Peyer's patch (tissue), 4 donors: ENCODE measurements at regions not wholly inside any gene's neighbourhood (a gene's known extent, or its start where the extent isn't known, plus 50 kb on each side); places are given as distances from the start of the nearest gene placed in this dataset.

ENCODE experiments used
- POLR2A ChIP-seq, 2 donors: fragments of 450-650 bp; IDR thresholded peaks; one replicate each; pipeline ENCODE4 v1.5.1; 2017; ENCODE audit warnings: antibody characterized with exemption in 2 of 2, mild to moderate bottlenecking in 2 of 2, moderate library complexity in 2 of 2
- TF ChIP-seq, protein P1 (sequence below), 6 experiments: fragments of 450-650 bp in 4 of 6; fragments of 200-600 bp in 2 of 6; sonication (generic) in 1 of 6; IDR thresholded peaks; one replicate each; pipeline ENCODE4 v1.5.1; 2017 to 2019; ENCODE audit warnings: antibody characterized with exemption in 6 of 6, mild to moderate bottlenecking in 3 of 6, moderate library complexity in 1 of 6

DNA sequence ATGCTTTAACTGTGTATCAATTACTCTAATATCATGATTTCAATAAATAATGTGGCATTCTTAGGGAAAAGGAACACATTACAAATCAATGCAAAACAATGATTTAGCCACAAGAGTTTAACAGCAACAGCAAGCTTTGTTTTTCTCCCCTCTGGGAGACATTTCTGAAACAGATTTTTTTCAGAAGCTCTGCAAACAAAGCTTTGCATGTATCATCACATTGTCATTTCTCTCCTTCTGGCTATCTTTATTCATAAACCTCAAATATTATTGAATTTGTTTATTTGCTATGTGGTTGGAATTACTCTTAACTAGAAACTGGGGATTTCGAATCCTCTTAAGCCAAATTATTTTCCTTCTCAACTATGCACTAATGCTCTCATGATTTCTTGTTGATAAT is 278.4 kb upstream of the ATXN7L3B start:
- TF ChIP-seq, protein P1, sequence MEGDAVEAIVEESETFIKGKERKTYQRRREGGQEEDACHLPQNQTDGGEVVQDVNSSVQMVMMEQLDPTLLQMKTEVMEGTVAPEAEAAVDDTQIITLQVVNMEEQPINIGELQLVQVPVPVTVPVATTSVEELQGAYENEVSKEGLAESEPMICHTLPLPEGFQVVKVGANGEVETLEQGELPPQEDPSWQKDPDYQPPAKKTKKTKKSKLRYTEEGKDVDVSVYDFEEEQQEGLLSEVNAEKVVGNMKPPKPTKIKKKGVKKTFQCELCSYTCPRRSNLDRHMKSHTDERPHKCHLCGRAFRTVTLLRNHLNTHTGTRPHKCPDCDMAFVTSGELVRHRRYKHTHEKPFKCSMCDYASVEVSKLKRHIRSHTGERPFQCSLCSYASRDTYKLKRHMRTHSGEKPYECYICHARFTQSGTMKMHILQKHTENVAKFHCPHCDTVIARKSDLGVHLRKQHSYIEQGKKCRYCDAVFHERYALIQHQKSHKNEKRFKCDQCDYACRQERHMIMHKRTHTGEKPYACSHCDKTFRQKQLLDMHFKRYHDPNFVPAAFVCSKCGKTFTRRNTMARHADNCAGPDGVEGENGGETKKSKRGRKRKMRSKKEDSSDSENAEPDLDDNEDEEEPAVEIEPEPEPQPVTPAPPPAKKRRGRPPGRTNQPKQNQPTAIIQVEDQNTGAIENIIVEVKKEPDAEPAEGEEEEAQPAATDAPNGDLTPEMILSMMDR (IDR thresholded peaks at IDR 0.05) = no peak
- no peak for TF ChIP-seq POLR2A (IDR thresholded peaks at IDR 0.05)
